Vagina (tissue), 2 donors: ENCODE measurements at regions not wholly inside any gene's neighbourhood (a gene's known extent, or its start where the extent isn't known, plus 50 kb on each side); places are given as distances from the start of the nearest gene placed in this dataset.

Experiments used
- DNase-seq, 2 donors: peaks; one replicate each; pipeline ENCODE4 v3.0.0-alpha.2; 2017; ENCODE audit errors: extremely low spot score in 2 of 2
- H3K27ac ChIP-seq: fragments of 200-600 bp; sonication (generic); one replicate; pipeline ENCODE4 v1.5.1; 2019
- H3K27me3 ChIP-seq: fragments of 200-600 bp; sonication (generic); one replicate; pipeline ENCODE4 v1.5.1; 2019
- H3K36me3 ChIP-seq, 2 donors: fragments of 200-600 bp; sonication (generic); one replicate each; pipeline ENCODE4 v1.5.1; 2017 to 2019
- H3K4me1 ChIP-seq: fragments of 200-600 bp; sonication (generic); one replicate; pipeline ENCODE4 v1.5.1; 2019
- H3K4me3 ChIP-seq, 2 donors: fragments of 200-600 bp; sonication (generic); 1 replicate in 1 of 2; 2 replicates in 1 of 2; pipeline ENCODE4 v1.5.1; 2016 to 2019
- H3K9me3 ChIP-seq: fragments of 200-600 bp; sonication (generic); one replicate; pipeline ENCODE4 v1.5.1; 2019
- CTCF ChIP-seq, 3 experiments: fragments of 450-650 bp in 2 of 3; fragments of 200-600 bp in 1 of 3; sonication (generic) in 1 of 3; IDR thresholded peaks; one replicate each; pipeline ENCODE4 v1.5.1; 2017 to 2019; ENCODE audit warnings: antibody characterized with exemption in 3 of 3, mild to moderate bottlenecking in 2 of 3, moderate library complexity in 2 of 3
- POLR2A ChIP-seq, 2 donors: fragments of 450-650 bp; IDR thresholded peaks; one replicate each; pipeline ENCODE4 v1.6.1; 2017; ENCODE audit warnings: antibody characterized with exemption in 2 of 2, mild to moderate bottlenecking in 2 of 2, moderate library complexity in 2 of 2
- POLR2AphosphoS5 ChIP-seq, 2 donors: sonication (generic); formaldehyde crosslinking; IDR thresholded peaks; one replicate each; pipeline ENCODE4 v1.9.0; 2017; ENCODE audit warnings: antibody characterized with exemption in 2 of 2, mild to moderate bottlenecking in 2 of 2, low read depth in 1 of 2; ENCODE audit not compliant: insufficient read depth in 1 of 2
- intact Hi-C: fragments of 100-400 bp; cut with DNase I; formaldehyde crosslinking; loops from one replicate; pipeline ENCODE4 v1.15.1; 2023

- no peak overlapping the region for H3K27ac ChIP-seq
- H3K9me3 ChIP-seq = no peaks in the 10 kb centered on the region
- intact Hi-C loops = no loop called here
- DNase-seq = no peak
- H3K36me3 ChIP-seq = no peaks in the 10 kb centered on the region
- TF ChIP-seq POLR2AphosphoS5 (IDR thresholded peaks at IDR 0.05; ENCODE audit: insufficient read depth in 1 of 2, low read depth in 1 of 2) (no peak), CTCF (IDR thresholded peaks at IDR 0.05) (no peak), POLR2A (IDR thresholded peaks at IDR 0.05) (no peak)
- no peaks in the 10 kb centered on the region for H3K27me3 ChIP-seq
- H3K4me1 ChIP-seq = no peaks in the 10 kb centered on the region
- no peak overlapping the region for H3K4me3 ChIP-seq
Measured at GRCh38 chr12:125245581-125246557, 180.6 kb downstream of the AACS start.

GRCh38 chr12:125247477-125247876, 182.2 kb downstream of the AACS start:
- no peak for DNase-seq
- intact Hi-C loops = no loop called here
- no peaks in the 10 kb centered on the region for H3K27me3 ChIP-seq
- H3K9me3 ChIP-seq = no peaks in the 10 kb centered on the region
- H3K4me1 ChIP-seq = no peaks in the 10 kb centered on the region
- no peaks in the 10 kb centered on the region for H3K36me3 ChIP-seq
- no peak overlapping the region for H3K4me3 ChIP-seq
- no peak overlapping the region for H3K27ac ChIP-seq
- TF ChIP-seq POLR2AphosphoS5 (IDR thresholded peaks at IDR 0.05; ENCODE audit: insufficient read depth in 1 of 2, low read depth in 1 of 2) (no peak), CTCF (IDR thresholded peaks at IDR 0.05) (no peak), POLR2A (IDR thresholded peaks at IDR 0.05) (no peak)

GRCh38 chr12:125249066-125249824, 184.0 kb downstream of the AACS start:
- DNase-seq = no peak

GRCh38 chr12:125249932-125250331, 184.7 kb downstream of the AACS start:
- no peak for DNase-seq
- Histone ChIP-seq H3K27ac (no peak overlapping the region), H3K4me3 (no peak overlapping the region), H3K27me3 (no peaks in the 10 kb centered on the region), H3K4me1 (no peaks in the 10 kb centered on the region), H3K9me3 (no peaks in the 10 kb centered on the region), H3K36me3 (no peaks in the 10 kb centered on the region)
- intact Hi-C loops = no loop called here
- no peak for TF ChIP-seq POLR2A (IDR thresholded peaks at IDR 0.05)
- no peak for TF ChIP-seq CTCF (IDR thresholded peaks at IDR 0.05)
- TF ChIP-seq POLR2AphosphoS5 (IDR thresholded peaks at IDR 0.05; ENCODE audit: insufficient read depth in 1 of 2, low read depth in 1 of 2) = no peak

More at GRCh38 chr12:125249066-125249824, 184.0 kb downstream of the AACS start:
- Histone ChIP-seq H3K27ac (no peak overlapping the region), H3K27me3 (no peaks in the 10 kb centered on the region), H3K4me3 (no peak overlapping the region), H3K4me1 (no peaks in the 10 kb centered on the region), H3K36me3 (no peaks in the 10 kb centered on the region), H3K9me3 (no peaks in the 10 kb centered on the region)
- intact Hi-C loops = no loop called here
- TF ChIP-seq POLR2AphosphoS5 (IDR thresholded peaks at IDR 0.05; ENCODE audit: insufficient read depth in 1 of 2, low read depth in 1 of 2) = no peak
- TF ChIP-seq CTCF (IDR thresholded peaks at IDR 0.05) = no peak
- no peak for TF ChIP-seq POLR2A (IDR thresholded peaks at IDR 0.05)
